ENCODE measurements at regions not wholly inside any gene's neighbourhood (a gene's known extent, or its start where the extent isn't known, plus 50 kb on each side); places are given as distances from the start of the nearest gene placed in this dataset.

GRCh38 chr18:47522359-47522758, 270.9 kb upstream of the SKOR2 start:
- TF ChIP-seq CTCF (IDR thresholded peaks at IDR 0.05 in 4 of 5, conservative IDR thresholded peaks at IDR 0.05 in 1 of 5) = no peak
- TF ChIP-seq POLR2A (IDR thresholded peaks at IDR 0.05) = no peak

Measured in gastrocnemius medialis (tissue), 4 donors.